Stimulated activated CD4-positive, alpha-beta T cell treated with anti-CD3 and anti-CD28 coated beads, Interleukin-4, amount 100 ng/mL, for 1 hour (primary cell): ENCODE measurements at regions not wholly inside any gene's neighbourhood (a gene's known extent, or its start where the extent isn't known, plus 50 kb on each side); places are given as distances from the start of the nearest gene placed in this dataset.

ENCODE experiments used
- DNase-seq: peaks from one replicate; pipeline ENCODE4 v3.0.0-alpha.2; 2020

DNA sequence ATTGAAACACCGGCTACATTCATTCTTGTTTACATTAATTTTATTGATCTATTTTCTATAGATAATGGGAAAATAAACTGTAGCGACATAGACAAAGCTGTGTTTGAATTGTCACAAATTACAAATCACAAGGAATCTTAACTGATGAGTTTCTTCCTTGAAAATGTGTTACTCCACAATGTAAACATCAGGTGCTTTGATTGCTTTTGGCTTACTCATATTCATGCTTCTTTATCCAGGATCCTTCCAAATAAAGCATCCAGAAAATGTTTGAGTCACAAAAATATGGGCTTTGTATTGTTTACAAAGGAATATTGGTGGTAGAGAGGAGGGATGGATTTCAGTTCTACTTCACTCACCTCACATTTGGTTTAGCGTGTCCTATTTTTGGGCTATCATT lies 64.0 kb downstream of the BMP2 start:
- DNase-seq = no peak

DNA sequence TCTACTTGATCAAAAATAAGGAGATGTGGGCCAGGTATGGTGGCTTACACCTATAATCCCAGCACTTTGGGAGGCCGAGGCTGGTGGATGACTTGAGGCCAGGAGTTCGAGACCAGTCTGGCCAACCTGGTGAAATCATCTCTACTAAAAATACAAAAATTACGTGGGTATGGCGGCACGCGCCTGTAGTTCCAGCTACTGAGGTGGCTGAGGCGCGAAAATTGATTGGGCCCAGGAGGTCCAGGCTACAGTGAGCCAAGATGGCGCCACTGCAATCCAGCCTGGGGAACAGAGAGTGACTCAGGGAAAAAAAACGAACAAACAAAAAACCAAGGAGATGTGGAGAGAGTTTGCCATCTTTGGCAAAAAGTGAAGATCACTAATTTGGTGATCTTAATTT lies 65.3 kb downstream of the BMP2 start:
- no peak for DNase-seq

DNA sequence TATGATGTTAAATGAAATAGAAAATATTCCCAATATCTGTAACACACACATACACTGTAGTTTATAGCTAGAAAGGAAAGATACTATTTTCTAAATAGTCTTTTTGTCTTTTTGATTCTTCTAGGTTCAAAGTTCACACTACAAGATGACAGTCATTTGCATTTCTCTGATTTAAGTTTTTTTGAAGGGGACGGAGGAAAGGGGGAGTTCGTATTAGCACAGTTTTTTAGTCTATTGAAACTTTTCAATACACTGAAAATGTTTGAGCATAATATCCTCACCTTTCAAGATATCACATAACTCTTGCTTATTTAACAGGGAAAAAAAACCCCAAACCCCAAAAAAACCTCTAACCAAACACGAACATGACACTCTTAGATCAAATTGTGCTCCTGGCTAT lies 68.1 kb downstream of the BMP2 start:
- no peak for DNase-seq

DNA sequence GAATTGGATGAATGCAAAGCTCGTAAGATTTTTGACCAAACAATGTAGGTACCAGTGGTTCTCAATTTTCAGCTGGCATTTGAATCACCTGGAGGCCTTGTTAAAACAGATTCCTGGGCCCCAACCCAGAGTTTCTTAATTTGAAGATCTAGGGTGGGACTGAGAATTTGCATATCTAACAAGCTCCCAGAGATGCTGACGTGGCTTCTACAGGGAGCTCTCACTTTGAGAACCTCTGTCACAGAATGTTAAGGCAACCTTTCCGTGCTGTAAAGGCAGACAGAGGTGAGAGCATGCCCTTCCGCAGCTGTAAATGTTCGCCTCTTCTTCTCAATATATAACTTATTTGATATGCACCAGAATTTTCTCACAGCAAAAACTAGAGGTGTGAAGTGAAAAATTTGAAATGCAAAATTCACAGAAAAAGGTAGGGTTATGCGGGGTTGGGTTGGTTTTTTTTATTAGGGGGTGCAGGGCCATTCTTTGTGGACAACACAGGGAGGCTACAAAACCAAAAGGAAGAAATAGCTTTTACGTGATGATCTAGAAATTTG lies 69.4 kb downstream of the BMP2 start:
- DNase-seq = no peak

DNA sequence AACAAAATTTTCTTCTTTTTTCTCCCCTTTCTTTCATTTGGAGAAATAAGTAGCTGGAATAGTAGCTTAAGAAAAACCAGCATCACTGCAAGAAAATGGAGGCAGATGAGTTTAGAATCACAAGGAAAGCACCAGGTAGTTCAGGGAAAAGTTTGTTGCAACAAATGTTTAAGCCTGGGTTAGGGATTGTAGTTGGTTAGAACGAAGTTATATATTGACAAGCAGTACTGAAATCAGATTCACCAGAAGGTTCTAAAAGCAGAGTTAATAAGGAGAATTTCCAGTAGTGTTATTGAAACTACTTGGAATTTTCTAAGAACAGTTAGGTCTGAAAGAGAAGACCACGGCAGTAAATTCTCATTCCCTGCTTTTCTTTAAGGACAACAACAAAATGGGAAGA lies 70.2 kb downstream of the BMP2 start:
- DNase-seq = no peak

DNA sequence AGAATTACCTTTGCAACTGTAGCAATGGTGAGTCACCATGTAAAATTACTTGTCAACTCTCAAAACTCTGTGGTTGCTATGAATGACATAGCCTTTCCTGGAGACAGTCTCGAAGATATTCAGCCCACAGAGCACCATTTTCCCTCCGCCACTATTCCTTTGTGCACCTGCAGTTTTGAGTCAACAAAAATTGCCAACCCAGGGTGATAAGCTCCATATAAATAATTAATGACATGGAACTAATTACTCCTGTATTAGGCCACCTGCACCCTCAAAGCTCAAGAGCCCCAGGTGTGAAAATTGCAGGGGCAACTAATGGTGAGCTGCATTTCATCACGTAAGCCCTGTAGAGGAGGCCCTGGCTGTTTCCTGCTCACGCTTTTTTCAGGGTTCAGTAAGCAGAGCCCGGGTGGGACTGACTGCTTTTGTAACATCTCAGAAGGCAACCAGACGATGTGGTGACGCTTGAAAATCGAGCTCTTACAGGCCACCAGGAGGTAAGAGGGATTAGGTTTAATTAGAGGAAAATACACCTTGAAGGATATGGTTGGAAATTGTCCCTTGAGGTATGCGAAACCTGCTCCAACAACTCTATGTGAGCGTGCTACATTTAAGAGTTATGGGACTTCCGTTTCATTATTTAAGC lies 70.8 kb downstream of the BMP2 start:
- DNase-seq = no peak

DNA sequence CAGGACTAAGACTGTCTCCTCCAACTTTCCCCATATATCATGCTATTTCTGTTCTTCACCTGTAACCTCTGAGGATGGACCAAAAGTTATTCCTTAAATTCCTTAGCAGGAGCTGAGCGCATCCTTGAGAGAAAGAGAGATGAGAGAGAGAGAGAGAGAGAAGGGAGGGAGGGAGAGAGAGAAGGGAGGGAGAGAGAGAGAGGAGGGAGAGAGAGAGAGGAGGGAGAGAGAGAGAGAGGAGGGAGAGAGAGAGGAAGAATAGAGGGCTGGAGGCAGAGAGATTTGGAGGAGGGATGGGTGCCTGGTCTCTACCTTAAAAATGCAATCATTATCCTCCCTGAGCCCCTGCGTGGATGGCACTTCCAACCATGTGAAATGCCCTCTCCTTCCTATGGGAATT lies 73.6 kb downstream of the BMP2 start:
- DNase-seq = no peak

DNA sequence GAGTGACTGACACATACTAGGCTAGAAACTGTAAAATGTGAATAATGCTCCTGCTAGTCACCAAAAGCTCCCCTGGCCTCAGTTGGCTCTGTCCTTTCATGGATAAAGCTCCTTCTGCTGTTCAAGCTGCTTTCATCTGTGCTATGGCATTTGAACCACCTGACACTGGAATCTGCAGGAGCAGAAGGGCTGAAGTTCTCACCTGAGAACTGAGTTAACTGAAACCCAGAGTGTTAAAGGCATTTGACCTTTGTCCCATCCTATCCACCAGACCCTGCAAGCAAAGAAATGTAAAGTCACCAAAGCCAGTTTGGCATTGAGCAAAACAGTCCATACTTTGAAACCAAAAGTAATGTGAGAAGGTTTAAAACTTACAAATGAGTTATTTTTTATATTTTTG lies 77.7 kb downstream of the BMP2 start:
- DNase-seq = no peak

DNA sequence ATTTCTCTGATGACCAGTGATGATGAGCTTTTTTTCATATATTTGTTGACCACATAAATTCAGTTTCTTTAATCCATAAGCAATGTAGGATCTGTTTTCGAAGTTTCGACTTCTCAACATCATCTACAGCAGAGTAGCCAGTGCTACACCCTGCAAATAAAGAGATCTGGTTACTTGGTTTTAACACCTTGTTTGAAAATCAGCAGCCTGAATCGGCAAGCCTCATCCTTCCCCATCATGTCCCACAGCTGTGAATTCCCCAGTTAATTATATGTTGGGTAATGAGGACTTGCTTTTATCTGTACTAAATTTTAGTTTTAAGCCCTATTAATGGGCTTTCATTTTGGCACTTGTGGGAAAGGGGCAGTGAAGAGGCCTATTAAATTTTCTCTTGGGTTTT lies 80.6 kb downstream of the BMP2 start:
- DNase-seq = no peak

DNA sequence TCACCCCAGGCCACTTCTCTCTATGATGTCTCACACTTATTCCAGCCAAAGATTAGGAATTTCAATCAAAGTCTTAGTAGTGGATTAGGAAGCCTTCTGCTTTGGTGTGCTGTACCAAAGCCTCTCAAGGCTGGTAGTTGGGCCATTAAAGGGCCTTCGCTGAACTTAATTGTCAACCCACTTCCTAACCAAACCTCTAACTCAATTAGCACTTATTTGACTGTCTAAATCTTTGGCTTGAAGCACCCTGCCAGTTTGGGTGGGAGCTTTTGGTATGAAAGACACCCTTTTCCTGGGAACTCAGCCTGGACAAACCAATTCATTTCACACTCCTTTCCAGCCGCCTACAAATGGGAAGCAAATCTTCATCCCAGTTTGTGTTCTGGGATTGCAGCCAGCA lies 81.5 kb downstream of the BMP2 start:
- no peak for DNase-seq

DNA sequence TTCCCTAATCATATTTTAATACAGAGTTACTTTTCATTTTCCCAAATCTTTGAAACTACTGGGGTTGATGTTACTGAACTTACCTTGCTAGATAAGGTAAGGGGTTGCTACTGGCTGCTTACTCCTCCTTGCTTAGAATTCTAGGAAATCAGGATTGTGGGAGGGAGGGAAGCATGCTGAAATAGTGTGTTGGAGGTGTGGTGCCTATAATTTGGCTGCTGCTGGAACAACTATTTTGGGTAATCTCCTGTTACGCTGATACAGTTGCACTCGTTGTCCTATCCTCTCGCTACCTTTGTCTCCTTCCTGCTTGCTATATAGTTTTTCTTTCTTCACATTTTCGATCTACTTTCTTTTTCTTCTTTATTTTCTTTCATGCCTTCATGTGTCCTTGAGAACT lies 83.7 kb downstream of the BMP2 start:
- DNase-seq = no peak

DNA sequence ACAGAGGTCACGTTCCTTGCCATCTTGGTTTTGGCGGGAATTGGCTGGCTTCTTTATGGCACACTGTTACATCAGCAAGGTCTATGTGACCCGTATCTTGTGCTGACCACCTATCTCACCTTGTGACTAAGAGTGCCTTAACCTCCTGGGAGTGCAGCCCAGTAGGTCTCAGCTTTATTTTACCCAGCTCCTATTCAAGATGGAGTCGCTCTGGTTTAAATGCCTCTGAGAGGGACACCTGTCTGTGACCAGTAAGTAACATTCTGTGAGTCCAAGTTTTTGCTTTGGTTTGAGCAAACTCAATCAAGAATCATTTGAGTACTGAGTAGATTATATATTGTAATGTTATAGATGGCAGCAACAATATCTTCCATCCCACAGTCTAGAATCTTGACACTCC lies 85.0 kb downstream of the BMP2 start:
- no peak for DNase-seq

DNA sequence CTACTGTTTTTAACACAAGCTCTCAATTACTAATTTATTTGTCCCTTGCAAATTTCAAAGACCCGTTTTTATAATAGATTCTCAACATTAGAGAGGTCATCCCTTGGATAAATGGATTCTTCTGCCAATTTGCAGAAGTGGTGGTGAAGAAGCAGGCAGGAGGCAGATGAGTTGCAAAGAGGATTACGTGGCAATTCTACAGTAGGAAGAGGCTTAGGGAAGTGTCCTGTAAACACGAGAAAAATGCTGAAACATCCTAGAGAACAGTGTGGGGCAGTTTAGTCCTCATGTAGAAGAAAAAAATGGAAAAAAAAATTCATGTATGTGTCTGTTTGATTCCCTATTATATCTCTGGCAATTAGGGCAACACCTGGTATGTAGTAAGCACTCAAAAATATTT lies 87.6 kb downstream of the BMP2 start:
- DNase-seq = no peak

DNA sequence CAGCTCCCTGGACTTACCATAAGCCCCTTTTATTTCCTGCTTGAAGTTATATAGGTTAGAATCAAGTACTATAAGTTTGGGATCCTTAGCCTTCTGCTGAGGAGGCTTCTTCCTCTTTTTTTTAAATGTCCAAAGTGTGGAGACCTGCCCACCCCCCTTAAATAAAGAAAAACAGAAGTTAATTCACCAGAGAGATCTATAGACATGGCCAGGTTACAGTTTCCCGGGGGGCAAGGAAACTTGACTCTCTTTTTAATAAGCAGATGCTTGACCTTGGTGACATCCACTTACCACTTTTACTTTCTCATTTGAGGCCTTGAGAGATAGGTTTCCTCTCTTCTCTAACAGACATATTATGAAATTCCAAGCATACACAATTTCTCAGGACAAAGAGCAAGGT lies 88.3 kb downstream of the BMP2 start:
- no peak for DNase-seq

DNA sequence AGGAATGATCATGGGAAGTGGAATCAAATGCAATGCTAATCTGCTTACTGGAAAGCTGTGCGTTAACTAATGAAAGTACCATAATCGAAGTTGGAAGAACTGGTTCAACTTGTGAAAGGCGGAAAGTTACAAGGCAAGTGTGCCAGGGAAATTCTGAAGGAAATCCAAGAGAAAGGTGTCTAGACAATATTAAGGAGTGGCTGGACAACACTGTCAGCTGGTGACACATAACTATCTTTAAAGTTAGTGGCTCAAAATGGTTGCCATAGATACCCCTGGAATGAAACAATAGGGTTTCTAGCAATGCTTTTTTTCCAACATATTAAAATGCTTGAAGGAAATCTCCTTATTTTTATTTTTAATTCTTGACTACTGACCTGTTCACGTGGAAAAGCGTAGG lies 90.4 kb downstream of the BMP2 start:
- DNase-seq = no peak

DNA sequence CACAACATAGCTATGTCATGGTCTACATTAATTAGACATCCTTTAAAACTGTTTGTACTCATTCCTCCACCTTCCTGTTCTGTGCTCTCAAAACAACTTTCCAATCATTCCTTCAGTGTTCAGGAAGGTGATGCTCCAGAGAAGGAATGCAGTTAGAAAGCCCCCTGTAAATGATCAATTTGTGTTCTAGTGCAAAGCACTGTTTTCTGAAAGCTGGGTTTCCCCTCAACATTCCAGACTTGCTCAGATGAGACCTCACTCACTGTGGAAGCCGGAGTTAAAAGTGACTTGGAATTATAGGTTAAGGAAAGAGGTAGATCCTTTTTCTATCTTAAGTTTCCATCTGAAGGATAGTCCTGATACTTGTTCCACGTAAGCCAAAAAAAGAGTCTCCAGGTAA lies 95.9 kb downstream of the BMP2 start:
- no peak for DNase-seq

DNA sequence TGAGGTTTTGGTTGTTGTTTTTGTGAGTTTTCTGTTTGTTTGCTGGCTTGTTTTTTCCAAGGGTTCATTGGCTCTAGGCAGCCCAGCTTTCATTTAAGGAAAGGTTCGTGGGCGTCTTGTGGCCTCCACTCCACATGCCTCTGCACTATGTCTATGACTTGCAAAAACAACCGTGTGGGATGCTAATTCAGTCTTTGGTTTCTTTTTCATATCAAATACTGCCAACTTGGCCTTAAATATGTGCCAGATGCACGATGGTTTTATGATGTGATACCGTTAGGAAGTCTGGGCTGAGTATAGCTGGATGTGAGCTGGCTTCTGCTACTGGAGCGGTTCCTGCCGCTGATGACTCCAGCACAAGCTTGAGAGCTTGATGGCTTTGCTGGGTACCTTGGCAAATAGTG lies 96.3 kb downstream of the BMP2 start:
- DNase-seq = no peak

DNA sequence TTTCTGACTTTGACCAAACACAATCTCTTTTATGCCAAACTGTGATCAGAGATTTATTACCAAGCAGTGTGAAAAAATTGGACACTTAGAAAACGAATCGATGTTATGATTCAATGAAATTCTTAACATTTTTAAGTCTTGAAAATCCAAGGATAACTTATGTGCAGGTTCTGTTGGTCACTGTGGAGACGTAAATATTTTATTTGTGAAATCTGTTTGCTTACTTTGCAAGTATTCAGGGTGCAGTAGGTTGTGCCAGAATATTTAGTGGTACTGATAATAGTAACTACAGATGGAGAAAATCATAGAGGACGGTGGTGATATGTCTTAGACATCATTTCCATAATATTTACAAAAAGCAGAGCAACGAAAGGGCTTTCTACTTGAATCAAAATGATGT lies 97.3 kb downstream of the BMP2 start:
- no peak for DNase-seq

DNA sequence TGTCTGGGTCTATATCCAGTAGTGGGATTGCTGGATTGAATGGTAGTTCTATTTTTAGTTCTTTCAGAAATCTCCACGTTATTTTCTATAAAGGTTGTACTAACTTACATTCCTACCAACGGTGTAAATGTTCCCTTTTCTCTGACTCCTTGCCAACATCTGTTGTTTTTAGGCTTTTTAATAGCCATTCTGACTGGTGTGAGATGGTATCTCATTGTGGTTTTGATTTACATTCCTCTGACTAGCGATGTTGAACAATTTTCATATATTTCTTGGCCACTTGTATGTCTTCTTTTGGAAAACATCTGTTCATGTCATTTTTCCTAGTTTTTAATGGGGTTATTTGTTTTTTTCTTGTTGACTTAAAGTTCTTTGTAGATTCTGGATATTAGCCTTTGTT lies 99.3 kb downstream of the BMP2 start:
- DNase-seq = no peak

DNA sequence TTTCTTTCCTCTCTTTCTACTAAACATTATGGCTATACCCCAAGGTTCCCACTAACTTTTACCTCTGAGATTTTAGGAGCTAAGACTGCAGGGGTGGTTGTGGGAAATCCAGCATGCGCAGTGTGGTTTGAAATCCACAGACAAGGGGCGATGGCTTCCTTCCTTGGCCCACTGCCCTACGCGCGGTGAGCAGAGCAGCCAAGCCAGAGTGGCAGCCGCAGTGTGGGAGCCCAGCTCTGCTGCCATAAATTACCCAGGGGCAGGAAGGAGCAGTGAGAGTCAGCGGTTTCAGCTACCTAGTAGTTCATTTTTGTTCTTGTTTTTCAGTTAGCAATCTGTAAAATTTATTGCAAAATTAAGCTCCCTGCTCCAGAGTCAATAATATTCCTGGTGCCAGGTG lies 101.4 kb downstream of the BMP2 start:
- no peak for DNase-seq

DNA sequence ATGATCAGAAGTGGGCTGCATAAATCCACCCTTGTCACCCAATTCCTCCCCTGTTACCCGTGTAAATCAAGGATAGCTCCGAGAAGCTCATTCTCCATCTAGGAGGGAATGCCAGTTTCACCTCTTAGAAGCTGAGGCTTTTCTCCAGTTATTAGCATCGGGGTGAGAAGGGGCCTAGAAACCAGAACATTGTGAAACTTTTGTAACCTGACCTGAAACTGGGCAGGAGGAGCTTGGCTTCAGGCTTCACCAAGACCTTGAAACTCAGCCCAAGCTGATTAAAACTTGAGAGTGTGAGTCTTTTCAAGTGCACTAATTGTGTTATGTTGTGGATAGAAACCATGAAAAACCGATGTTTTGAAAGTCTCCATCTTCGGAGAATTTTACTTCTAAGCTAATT lies 103.1 kb downstream of the BMP2 start:
- DNase-seq = no peak

DNA sequence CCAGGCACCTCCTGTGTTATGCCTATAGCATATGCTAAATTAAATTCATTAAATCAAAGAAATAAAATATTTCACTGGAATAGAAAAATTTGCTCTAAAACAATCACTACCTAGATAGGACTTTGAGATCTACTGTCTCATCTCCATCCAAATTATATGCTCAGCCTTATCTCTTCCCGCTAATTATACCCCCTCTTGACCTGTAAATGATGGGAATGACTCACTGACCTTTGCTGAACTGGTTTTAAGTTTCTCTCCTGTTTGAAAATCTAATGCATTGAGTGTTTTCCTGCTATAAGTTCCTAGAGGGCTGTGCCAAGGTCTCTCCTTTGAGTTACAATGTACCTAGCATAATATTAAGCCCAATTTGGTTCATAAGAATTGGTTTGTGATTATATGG lies 110.1 kb downstream of the BMP2 start:
- DNase-seq = no peak

DNA sequence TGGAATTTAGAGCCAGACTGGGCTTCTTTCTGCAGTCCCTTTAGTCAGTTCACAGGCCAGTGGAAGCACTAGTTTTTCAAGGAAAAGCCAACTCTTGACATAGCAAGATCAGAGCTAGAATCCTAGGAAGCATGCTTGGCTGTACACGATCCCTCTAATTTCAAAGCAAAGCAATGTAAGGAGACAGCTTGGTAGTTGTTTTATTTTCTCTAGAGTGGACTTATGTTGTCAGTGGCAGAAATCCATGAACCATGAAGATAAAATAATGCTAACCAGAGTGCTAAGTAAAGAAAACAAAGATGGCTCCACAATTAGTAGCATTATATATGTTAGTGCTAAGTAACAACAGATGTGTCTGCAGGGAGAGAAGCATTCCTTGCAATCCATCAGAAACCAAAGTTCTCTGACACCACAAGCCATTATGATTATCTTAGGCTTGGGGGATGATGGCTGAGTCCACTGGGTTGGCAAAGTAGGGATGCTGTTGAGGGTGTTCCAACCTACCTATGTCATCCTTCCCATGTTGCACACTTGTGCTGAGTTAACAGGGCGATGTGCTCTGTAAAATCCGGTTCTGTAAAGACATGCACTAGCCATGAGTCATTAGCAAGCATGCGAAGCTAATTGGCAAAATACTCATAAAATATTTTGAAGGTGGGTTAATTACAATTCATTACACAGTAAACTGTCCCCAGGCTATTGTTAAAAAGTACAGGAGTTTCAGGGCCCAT lies 115.2 kb downstream of the BMP2 start:
- DNase-seq = no peak

DNA sequence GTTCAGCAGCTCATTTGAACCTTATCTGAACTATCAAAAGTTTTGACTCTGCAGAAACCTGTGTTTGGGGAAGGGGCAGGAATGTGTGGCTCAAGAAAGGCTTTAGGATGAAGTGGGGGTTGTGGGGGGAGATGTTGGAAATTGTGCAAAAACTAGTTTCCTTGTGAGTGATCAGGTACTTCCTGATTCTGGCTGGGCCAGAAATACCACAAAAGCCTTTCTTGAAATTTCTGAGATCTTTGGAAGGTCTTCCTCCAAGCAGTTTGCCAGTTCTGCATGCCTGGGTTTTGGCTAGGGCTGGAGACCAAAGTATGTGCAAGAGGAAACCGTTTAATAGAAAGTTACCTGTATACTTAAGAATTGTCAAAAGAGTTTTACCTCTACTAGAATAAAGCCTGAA lies 116.6 kb downstream of the BMP2 start:
- DNase-seq = no peak
